GM18502 (cell line): ENCODE measurements at regions not wholly inside any gene's neighbourhood (a gene's known extent, or its start where the extent isn't known, plus 50 kb on each side); places are given as distances from the start of the nearest gene placed in this dataset.

Experiments
- ATAC-seq: cut with Tn5 transposase; IDR thresholded peaks from one replicate; pipeline ENCODE4 v1.9.1; 2021; ENCODE audit warnings: mild to moderate bottlenecking; ENCODE audit not compliant: unreplicated experiment, poor library complexity

DNA sequence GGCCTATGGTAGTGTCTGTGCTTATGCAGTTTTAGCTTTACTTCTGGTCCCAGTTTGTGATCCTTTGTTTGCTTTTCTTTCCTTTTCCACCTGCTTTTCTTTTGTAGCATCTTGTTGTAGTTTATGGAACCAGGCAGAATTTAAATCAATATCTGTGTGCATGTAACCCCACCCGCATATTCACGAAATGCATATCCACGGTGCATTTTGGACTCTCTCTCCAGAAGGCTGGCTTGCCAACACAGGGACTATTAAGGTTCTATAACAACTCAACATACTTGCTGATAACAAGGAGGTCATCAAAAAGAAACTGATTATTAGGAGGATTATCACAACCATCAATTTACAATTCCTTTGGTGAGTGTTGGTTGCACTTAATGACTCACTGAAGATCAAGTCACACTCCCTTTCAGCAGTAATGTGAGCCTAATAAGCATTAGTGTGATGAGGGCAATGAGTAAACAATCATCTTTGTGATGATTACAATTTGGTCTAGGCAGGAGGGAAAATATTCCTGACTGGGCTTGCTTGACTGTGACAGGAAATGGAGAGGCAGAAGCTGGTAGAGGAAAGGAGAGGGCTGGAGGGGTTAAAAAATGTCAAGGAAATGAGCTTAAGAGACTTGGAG, 378.6 kb downstream of the REEP3 start:
- ATAC-seq: no peak

GRCh38 chr10:63901228-63901627, 380.0 kb downstream of the REEP3 start:
- ATAC-seq: peak; percentile 59

DNA sequence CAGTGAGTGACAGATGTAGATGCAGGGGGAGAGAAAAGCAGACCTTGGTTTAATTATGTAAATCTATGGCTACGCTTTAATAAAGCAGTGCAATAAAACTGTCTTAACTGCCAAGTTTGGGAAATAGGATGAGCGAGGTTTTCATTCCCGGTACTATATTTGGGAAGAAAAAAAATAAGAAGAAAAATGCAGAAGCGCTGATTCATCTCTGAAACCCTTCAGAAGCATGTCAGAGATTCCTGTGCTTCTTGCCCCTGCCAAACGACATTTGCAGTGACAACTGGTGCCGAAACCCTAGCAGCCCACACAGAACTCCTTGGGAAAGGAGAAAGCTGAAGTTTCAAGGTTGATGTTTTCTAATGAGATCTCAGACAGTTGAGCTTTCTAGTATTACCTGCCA, 380.7 kb downstream of the REEP3 start:
- ATAC-seq: no peak

- ATAC-seq: no peak
Measured at GRCh38 chr10:63910806-63911205, 389.6 kb downstream of the REEP3 start.

- no peak for ATAC-seq
Measured at GRCh38 chr10:63915240-63915639, 394.0 kb downstream of the REEP3 start.

DNA sequence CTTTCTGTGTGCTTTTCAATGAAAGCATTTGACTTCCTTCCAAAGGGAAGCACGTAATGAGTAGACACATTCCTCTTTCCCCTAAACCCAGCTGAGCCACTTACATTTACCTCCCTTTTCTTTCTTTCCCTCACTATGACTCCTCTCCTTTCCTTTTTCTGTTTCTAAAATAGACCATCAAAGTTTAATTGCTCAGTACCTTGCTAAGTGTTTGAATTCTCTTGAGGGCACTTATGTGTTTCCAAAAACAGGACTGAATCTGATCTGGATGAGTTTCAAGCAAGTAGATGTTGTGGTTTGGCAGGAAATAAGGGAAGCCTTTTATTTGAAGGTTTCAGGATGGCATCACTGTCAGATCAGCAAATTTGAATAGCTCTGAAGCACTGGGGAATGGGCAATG, 396.2 kb downstream of the REEP3 start:
- ATAC-seq: no peak

GRCh38 chr10:63919575-63920279, 398.5 kb downstream of the REEP3 start:
- no peak for ATAC-seq

GRCh38 chr10:63920926-63921325, 399.7 kb downstream of the REEP3 start:
- no peak for ATAC-seq

DNA sequence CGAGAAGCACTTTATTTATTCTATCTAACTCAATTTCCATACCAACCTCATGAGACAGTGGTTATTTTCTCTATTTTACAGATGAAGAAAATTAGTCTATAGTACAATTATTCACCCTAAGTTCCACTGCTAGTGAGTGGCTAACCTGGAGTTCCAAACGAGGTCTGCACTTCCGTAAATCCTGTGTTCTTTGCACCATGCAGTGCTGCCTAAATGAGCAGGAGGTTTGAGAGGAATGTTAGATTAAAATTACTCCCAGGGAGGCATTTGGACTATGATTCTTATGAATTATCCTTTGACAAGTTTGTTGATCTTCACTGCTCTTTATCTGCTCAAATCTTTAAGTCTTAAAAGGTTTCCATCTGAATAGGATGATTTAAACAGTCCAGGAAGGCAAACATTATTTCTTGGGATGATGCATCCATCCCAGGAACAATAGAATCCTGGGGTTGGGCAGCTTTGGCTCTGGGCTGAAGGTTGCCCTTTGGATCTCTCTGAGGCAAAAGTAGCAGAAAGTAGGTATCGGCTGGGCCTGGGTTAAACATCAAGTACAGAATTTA, 400.8 kb downstream of the REEP3 start:
- ATAC-seq: no peak

- ATAC-seq: no peak
Measured at GRCh38 chr10:63922468-63923284, 401.5 kb downstream of the REEP3 start.

- ATAC-seq: no peak
Measured at GRCh38 chr10:63929831-63930467, 408.7 kb downstream of the REEP3 start.

- ATAC-seq: no peak
Measured at GRCh38 chr10:63930584-63930983, 409.4 kb downstream of the REEP3 start.

DNA sequence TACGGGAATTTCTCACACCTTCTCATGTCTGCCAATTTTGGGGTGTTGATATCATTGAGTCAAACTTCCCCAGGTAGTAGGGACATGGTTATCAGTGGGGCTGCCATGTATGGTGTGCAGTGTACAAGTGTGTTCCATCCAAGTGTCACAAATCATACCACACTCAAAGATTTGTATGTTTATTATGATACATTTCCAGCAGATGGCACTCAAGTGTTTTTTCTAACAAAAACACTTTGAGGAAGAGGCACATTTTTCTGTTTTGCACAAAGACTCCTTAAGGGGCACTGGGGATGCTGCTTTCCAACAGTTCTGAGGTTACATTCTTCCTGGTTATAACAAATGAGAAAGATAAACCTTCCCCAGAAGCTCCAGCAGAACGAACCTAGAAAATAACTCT, 414.5 kb downstream of the REEP3 start:
- ATAC-seq: no peak

GRCh38 chr10:63940277-63940922, 419.2 kb downstream of the REEP3 start:
- no peak for ATAC-seq

DNA sequence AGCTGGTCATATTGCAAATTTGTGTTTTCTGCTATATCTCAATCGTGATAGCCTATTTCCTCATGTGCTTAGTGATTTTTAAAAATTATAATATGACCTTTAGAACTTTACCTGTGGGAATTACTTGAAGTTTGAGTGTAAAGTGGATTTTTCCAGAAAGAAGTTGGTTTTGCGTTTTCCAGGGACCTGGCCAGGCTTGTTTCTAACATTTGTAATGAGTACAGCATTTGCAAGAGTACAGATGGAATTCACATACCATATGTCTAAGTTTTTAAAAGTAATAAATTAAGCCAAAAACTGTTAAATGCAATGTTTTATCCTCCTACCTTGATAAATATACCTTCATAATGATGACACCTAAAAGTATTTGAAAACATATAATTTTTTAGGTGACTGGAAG, 443.2 kb downstream of the REEP3 start:
- no peak for ATAC-seq

- ATAC-seq: no peak
Measured at GRCh38 chr10:63965846-63966245, 444.6 kb downstream of the REEP3 start.

- no peak for ATAC-seq
Measured at GRCh38 chr10:63972949-63973827, 452.0 kb downstream of the REEP3 start.

GRCh38 chr10:63976538-63976937, 455.3 kb downstream of the REEP3 start:
- ATAC-seq: peak; percentile 94

GRCh38 chr10:63977329-63977923, 456.2 kb downstream of the REEP3 start:
- ATAC-seq: peak; percentile 76
